Thoracic aorta (tissue), 2 donors: ENCODE measurements at regions not wholly inside any gene's neighbourhood (a gene's known extent, or its start where the extent isn't known, plus 50 kb on each side); places are given as distances from the start of the nearest gene placed in this dataset.

ENCODE experiments used
- ATAC-seq: fragments of 150-250 bp; one replicate; pipeline ENCODE4 v1.8.0; 2017; ENCODE audit warnings: low read depth; ENCODE audit not compliant: insufficient number of reproducible peaks, low FRiP score
- DNase-seq: peaks from one replicate; pipeline ENCODE4 v3.0.0-alpha.2; 2020; ENCODE audit warnings: low spot score
- H3K27ac ChIP-seq, 2 donors: fragments of 200-600 bp; sonication (generic); 1 replicate in 1 of 2; 2 replicates in 1 of 2; pipeline ENCODE4 v1.5.1; 2016; ENCODE audit warnings: mild to moderate bottlenecking in 2 of 2, moderate library complexity in 2 of 2
- H3K27me3 ChIP-seq: fragments of 200-600 bp; sonication (generic); replicated peaks from 2 replicates; pipeline ENCODE4 v1.6.0; 2016; ENCODE audit warnings: mild to moderate bottlenecking; ENCODE audit not compliant: insufficient read depth
- H3K36me3 ChIP-seq: fragments of 200-600 bp; sonication (generic); one replicate; pipeline ENCODE4 v1.5.1; 2016
- H3K4me1 ChIP-seq, 2 donors: fragments of 200-600 bp; sonication (generic); 1 replicate in 1 of 2; 2 replicates in 1 of 2; pipeline versions ENCODE4 v1.5.1 to v1.6.0; 2016; ENCODE audit warnings: low read depth in 2 of 2, mild to moderate bottlenecking in 1 of 2; ENCODE audit not compliant: control insufficient read depth in 1 of 2
- H3K4me3 ChIP-seq: fragments of 200-600 bp; sonication (generic); 2 replicates; pipeline ENCODE4 v1.5.1; 2016; ENCODE audit warnings: mild to moderate bottlenecking
- H3K9me3 ChIP-seq: fragments of 200-600 bp; sonication (generic); 2 replicates; pipeline ENCODE4 v1.5.1; 2016
- CTCF ChIP-seq: fragments of 200-600 bp; sonication (generic); IDR thresholded peaks from one replicate; pipeline ENCODE4 v1.5.1; 2019; ENCODE audit warnings: antibody characterized with exemption

DNA sequence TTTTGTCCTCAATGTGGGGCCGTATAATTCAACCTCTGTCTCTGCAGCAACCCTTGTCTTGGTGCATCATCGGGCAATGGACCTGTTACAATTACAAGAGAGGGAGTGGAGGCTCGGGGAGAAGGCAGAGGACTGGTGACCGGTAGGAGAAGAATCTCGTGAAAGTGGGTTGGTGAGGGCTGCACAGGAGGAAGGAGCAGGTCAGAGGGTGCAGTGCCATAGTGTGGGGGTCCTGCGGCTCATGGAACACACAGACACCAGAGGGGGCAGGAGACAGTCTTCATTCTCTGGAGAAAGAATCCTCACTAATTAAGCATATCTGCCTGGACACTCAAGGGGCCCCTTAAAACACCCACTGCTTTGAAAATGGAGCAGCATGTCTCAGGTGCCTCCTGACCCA lies 174.7 kb upstream of the B3GAT1 start:
- no peak for TF ChIP-seq CTCF
- no peaks in the 10 kb centered on the region for H3K36me3 ChIP-seq
- ATAC-seq (no peak), DNase-seq (no peak)
- H3K9me3 ChIP-seq, result no peaks in the 10 kb centered on the region
- no peak overlapping the region for H3K27ac ChIP-seq
- H3K27me3 ChIP-seq, result no peaks in the 10 kb centered on the region
- no peak overlapping the region for H3K4me3 ChIP-seq
- H3K4me1 ChIP-seq, result peaks cover 0 to 5% of the 10 kb centered on the region in 2 donors

- no peaks in the 10 kb centered on the region for H3K27me3 ChIP-seq
- H3K27ac ChIP-seq, result no peak overlapping the region
- no peak for TF ChIP-seq CTCF
- ATAC-seq (no peak), DNase-seq (no peak)
- no peak overlapping the region for H3K4me3 ChIP-seq
- H3K4me1 ChIP-seq, result peaks cover 0 to 5% of the 10 kb centered on the region in 2 donors
- H3K9me3 ChIP-seq, result no peaks in the 10 kb centered on the region
- H3K36me3 ChIP-seq, result no peaks in the 10 kb centered on the region
These were observed 173.9 kb upstream of the B3GAT1 start for GRCh38 chr11:134585666-134586610.

GRCh38 chr11:134584706-134585445 lies 172.8 kb upstream of the B3GAT1 start:
- DNase-seq (no peak), ATAC-seq (no peak)

DNA sequence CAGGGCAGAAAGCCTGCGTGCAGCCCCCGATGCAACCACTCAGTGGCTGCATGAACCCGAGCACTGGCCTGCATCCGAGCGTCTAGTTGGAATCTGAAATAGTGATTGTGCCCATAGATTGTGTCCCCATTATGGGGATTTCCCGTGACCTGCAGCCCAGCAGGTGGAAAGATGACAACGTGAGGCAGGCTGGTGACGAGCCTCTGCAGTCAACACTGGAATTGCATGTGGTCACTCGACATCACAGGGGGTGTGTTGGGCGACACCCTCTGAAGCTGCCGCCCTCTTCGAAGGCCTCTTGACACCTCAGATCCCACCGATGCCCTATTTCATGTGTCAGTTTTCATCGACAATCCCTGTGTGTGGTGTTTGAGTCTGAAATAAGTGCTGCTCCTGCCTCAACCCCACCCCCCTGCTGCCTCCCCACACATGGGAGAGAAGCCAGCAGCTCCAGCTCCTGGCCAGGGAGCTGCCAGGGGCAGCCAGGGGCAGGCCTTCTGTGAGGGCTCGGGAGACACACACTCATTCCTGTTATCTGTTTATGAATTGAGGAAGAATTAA lies 172.0 kb upstream of the B3GAT1 start:
- peaks cover 0 to 5% of the 10 kb centered on the region in 2 donors for H3K4me1 ChIP-seq
- no peaks in the 10 kb centered on the region for H3K9me3 ChIP-seq
- no peaks in the 10 kb centered on the region for H3K27me3 ChIP-seq
- no peak for ATAC-seq
- no peak for DNase-seq
- no peak overlapping the region for H3K4me3 ChIP-seq
- TF ChIP-seq CTCF, result no peak
- no peaks in the 10 kb centered on the region for H3K36me3 ChIP-seq
- H3K27ac ChIP-seq, result no peak overlapping the region

More at GRCh38 chr11:134584706-134585445, 172.8 kb upstream of the B3GAT1 start:
- Histone ChIP-seq H3K4me1 (peaks cover 0 to 5% of the 10 kb centered on the region in 2 donors), H3K27me3 (no peaks in the 10 kb centered on the region), H3K9me3 (no peaks in the 10 kb centered on the region), H3K27ac (no peak overlapping the region), H3K4me3 (no peak overlapping the region), H3K36me3 (no peaks in the 10 kb centered on the region)
- no peak for TF ChIP-seq CTCF
